ENCODE measurements at regions not wholly inside any gene's neighbourhood (a gene's known extent, or its start where the extent isn't known, plus 50 kb on each side); places are given as distances from the start of the nearest gene placed in this dataset.

- no peak for TF ChIP-seq CTCF (IDR thresholded peaks at IDR 0.05; ENCODE audit: low read depth, low read length, poor library complexity, severe bottlenecking)
- no peak for TF ChIP-seq EZH2phosphoT487 (IDR thresholded peaks at IDR 0.05; ENCODE audit: borderline replicate concordance, low read length)
Measured at GRCh38 chr20:29690274-29690673, 1567.2 kb upstream of the DEFB115 start.
